CD4-positive, alpha-beta T cell (primary cell): ENCODE measurements at regions not wholly inside any gene's neighbourhood (a gene's known extent, or its start where the extent isn't known, plus 50 kb on each side); places are given as distances from the start of the nearest gene placed in this dataset.

Experiments
- ATAC-seq: fragments of 200-7000 bp; cut with Tn5 transposase; one replicate; pipeline ENCODE4 v1.10.0; 2022; ENCODE audit warnings: mild to moderate bottlenecking; ENCODE audit not compliant: poor library complexity
- CTCF ChIA-PET: fragments of 350-600 bp; sonication (Branson Sonifier 250); formaldehyde crosslinking; loops from one replicate; lab custom pipeline; 2021; ENCODE audit warnings: antibody characterized with exemption, inconsistent platforms; lab: Charles Lee
- POLR2A ChIA-PET: fragments of 350-600 bp; sonication (Branson Sonifier 250); formaldehyde crosslinking; loops from one replicate; lab custom pipeline; 2021; ENCODE audit warnings: antibody characterized with exemption, inconsistent platforms; lab: Charles Lee
- DNase-seq, 14 experiments: peaks; one replicate each; pipeline ENCODE4 v3.0.0-alpha.2; 2013 to 2020; ENCODE audit warnings: mixed read lengths in 2 of 14
- H3K27ac ChIP-seq, 2 donors: one replicate each; pipeline versions ENCODE4 v1.5.1 to v1.7.0; 2013; ENCODE audit warnings: low read length in 2 of 2, low read depth in 1 of 2, mild to moderate bottlenecking in 1 of 2
- H3K27me3 ChIP-seq, 2 experiments: 1 replicate in 1 of 2; 2 replicates in 1 of 2; pipeline versions ENCODE4 v1.6.1 to v1.7.0; 2013; ENCODE audit warnings: low read length in 2 of 2, control low read depth in 1 of 2, mild to moderate bottlenecking in 1 of 2, moderate library complexity in 1 of 2; ENCODE audit not compliant: insufficient read depth in 2 of 2, control insufficient read depth in 1 of 2
- H3K36me3 ChIP-seq: one replicate; pipeline ENCODE4 v1.6.1; 2013; ENCODE audit warnings: low read length, control low read depth; ENCODE audit not compliant: insufficient read depth
- H3K4me1 ChIP-seq: one replicate; pipeline ENCODE4 v1.6.1; 2013; ENCODE audit warnings: low read length, control low read depth; ENCODE audit not compliant: insufficient read depth
- H3K4me3 ChIP-seq: one replicate; pipeline ENCODE4 v1.5.1; 2013; ENCODE audit warnings: mild to moderate bottlenecking, low read length, moderate library complexity
- H3K9me3 ChIP-seq, 2 experiments: 1 replicate in 1 of 2; 2 replicates in 1 of 2; pipeline versions ENCODE4 v1.6.1 to v1.7.0; 2013; ENCODE audit warnings: low read length in 2 of 2, mild to moderate bottlenecking in 2 of 2, control low read depth in 1 of 2, moderate library complexity in 1 of 2; ENCODE audit not compliant: control insufficient read depth in 1 of 2, insufficient read depth in 1 of 2
- H3K27ac Mint-ChIP-seq: one replicate; pipeline ENCODE4 v1.8.0; 2020; ENCODE audit warnings: mixed read lengths
- H3K27me3 Mint-ChIP-seq: one replicate; pipeline ENCODE4 v1.8.0; 2021; ENCODE audit warnings: mixed read lengths
- H3K36me3 Mint-ChIP-seq: one replicate; pipeline ENCODE4 v1.8.0; 2021; ENCODE audit warnings: low read depth, mixed read lengths
- H3K4me1 Mint-ChIP-seq: one replicate; pipeline ENCODE4 v1.8.0; 2021; ENCODE audit warnings: low read depth, mixed read lengths
- H3K4me3 Mint-ChIP-seq: one replicate; pipeline ENCODE4 v1.8.0; 2020; ENCODE audit warnings: mild to moderate bottlenecking, mixed read lengths
- H3K9me3 Mint-ChIP-seq: one replicate; pipeline ENCODE4 v1.8.0; 2020; ENCODE audit warnings: mixed read lengths
- CTCF ChIP-seq: fragments of 200-600 bp; IDR thresholded peaks from one replicate; pipeline ENCODE4 v1.8.0; 2022; ENCODE audit warnings: antibody characterized with exemption, mild to moderate bottlenecking
- intact Hi-C, 2 experiments: fragments of 100-400 bp; cut with DNase I in 1 of 2; cut with micrococcal nuclease in 1 of 2; formaldehyde crosslinking; loops; one replicate each; pipeline versions ENCODE4 v1.15.1 to v1.9.0; 2023 to 2025; cut with DNase I, micrococcal nuclease

GRCh38 chrX:45577361-45577760, 376.7 kb upstream of the DIPK2B start:
- no peaks in the 10 kb centered on the region for H3K27me3 Mint-ChIP-seq
- H3K4me3 Mint-ChIP-seq = no peak overlapping the region
- H3K4me1 ChIP-seq = no peaks in the 10 kb centered on the region
- no peak overlapping the region for H3K27ac ChIP-seq
- no peak for TF ChIP-seq CTCF
- H3K27ac Mint-ChIP-seq = no peak overlapping the region
- H3K9me3 ChIP-seq = peaks cover 6 to 13% of the 10 kb centered on the region in 2 experiments
- peaks cover 6% of the 10 kb centered on the region for H3K9me3 Mint-ChIP-seq
- no peaks in the 10 kb centered on the region for H3K27me3 ChIP-seq
- H3K36me3 ChIP-seq = no peaks in the 10 kb centered on the region
- intact Hi-C loops = no loop called here
- no peak for DNase-seq
- ChIA-PET POLR2A (no interaction called here), CTCF (no interaction called here)
- no peak overlapping the region for H3K4me3 ChIP-seq
- no peak for ATAC-seq
- no peaks in the 10 kb centered on the region for H3K36me3 Mint-ChIP-seq
- H3K4me1 Mint-ChIP-seq = no peaks in the 10 kb centered on the region

GRCh38 chrX:45571453-45571852, 370.8 kb upstream of the DIPK2B start:
- no peaks in the 10 kb centered on the region for H3K36me3 ChIP-seq
- ATAC-seq = no peak
- no peaks in the 10 kb centered on the region for H3K9me3 Mint-ChIP-seq
- no peaks in the 10 kb centered on the region for H3K4me1 ChIP-seq
- H3K4me3 ChIP-seq = no peak overlapping the region
- H3K4me1 Mint-ChIP-seq = no peaks in the 10 kb centered on the region
- H3K27me3 ChIP-seq = no peaks in the 10 kb centered on the region
- no peak for TF ChIP-seq CTCF
- no peaks in the 10 kb centered on the region for H3K9me3 ChIP-seq
- H3K36me3 Mint-ChIP-seq = no peaks in the 10 kb centered on the region
- ChIA-PET POLR2A (no interaction called here), CTCF (no interaction called here)
- H3K27me3 Mint-ChIP-seq = no peaks in the 10 kb centered on the region
- no peak overlapping the region for H3K4me3 Mint-ChIP-seq
- intact Hi-C loops = no loop called here
- no peak for DNase-seq
- no peak overlapping the region for H3K27ac ChIP-seq
- H3K27ac Mint-ChIP-seq = no peak overlapping the region

GRCh38 chrX:45566456-45566855, 365.8 kb upstream of the DIPK2B start:
- H3K27ac Mint-ChIP-seq = no peak overlapping the region
- CTCF ChIA-PET = no interaction called here
- TF ChIP-seq CTCF = no peak
- Histone ChIP-seq H3K4me3 (no peak overlapping the region), H3K9me3 (no peaks in the 10 kb centered on the region), H3K27me3 (no peaks in the 10 kb centered on the region), H3K36me3 (no peaks in the 10 kb centered on the region), H3K4me1 (no peaks in the 10 kb centered on the region), H3K27ac (no peak overlapping the region)
- no peak for ATAC-seq
- H3K36me3 Mint-ChIP-seq = no peaks in the 10 kb centered on the region
- POLR2A ChIA-PET = no interaction called here
- no peak for DNase-seq
- no peak overlapping the region for H3K4me3 Mint-ChIP-seq
- intact Hi-C loops = no loop called here
- H3K9me3 Mint-ChIP-seq = no peaks in the 10 kb centered on the region
- H3K27me3 Mint-ChIP-seq = no peaks in the 10 kb centered on the region
- no peaks in the 10 kb centered on the region for H3K4me1 Mint-ChIP-seq
